Activated CD8-positive, alpha-beta memory T cell treated with anti-CD3 and anti-CD28 coated beads, Interleukin-2, amount 50 U/mL, for 4 hours (primary cell): ENCODE measurements at regions not wholly inside any gene's neighbourhood (a gene's known extent, or its start where the extent isn't known, plus 50 kb on each side); places are given as distances from the start of the nearest gene placed in this dataset.
"Not testable (repeated sequence)": the region's sequence is repeated elsewhere in the genome, so short reads cannot be mapped to it uniquely, and the experiment has no call there.

Experiments
- DNase-seq: peaks from one replicate; pipeline ENCODE4 v3.0.0-alpha.2; 2020

GRCh38 chr18:68219274-68219673 is 495.6 kb downstream of the TMX3 start:
- DNase-seq: no peak

GRCh38 chr18:68215931-68216330 is 499.0 kb downstream of the TMX3 start:
- DNase-seq: no peak

GRCh38 chr18:68186039-68186438 is 528.9 kb downstream of the TMX3 start:
- no peak for DNase-seq

- DNase-seq: no peak
These were observed 533.0 kb downstream of the TMX3 start for GRCh38 chr18:68181956-68182355.

GRCh38 chr18:68179811-68180210 is 535.1 kb downstream of the TMX3 start:
- no peak for DNase-seq

- no peak for DNase-seq
These were observed 536.0 kb downstream of the TMX3 start for GRCh38 chr18:68178921-68179320.

- DNase-seq: no peak
These were observed 536.9 kb downstream of the TMX3 start for GRCh38 chr18:68177807-68178702.

GRCh38 chr18:68176901-68177300 is 538.0 kb downstream of the TMX3 start:
- DNase-seq: no peak

- DNase-seq: no peak
These were observed 541.9 kb downstream of the TMX3 start for GRCh38 chr18:68172842-68173549.

GRCh38 chr18:68164909-68165308 is 550.0 kb downstream of the TMX3 start:
- DNase-seq: no peak

- not testable (repeated sequence) for DNase-seq
These were observed 561.1 kb downstream of the TMX3 start for GRCh38 chr18:68153821-68154220.

- DNase-seq: no peak
These were observed 562.1 kb downstream of the TMX3 start for GRCh38 chr18:68152770-68153169.

GRCh38 chr18:68150961-68151360 is 563.9 kb downstream of the TMX3 start:
- DNase-seq: no peak

GRCh38 chr18:68148863-68149262 is 566.0 kb downstream of the TMX3 start:
- no peak for DNase-seq

GRCh38 chr18:68147728-68148127 is 567.2 kb downstream of the TMX3 start:
- no peak for DNase-seq

- DNase-seq: no peak
These were observed 593.1 kb downstream of the TMX3 start for GRCh38 chr18:68121826-68122225.

GRCh38 chr18:68121308-68121707 is 593.6 kb downstream of the TMX3 start:
- no peak for DNase-seq

GRCh38 chr18:68114989-68115388 is 598.5 kb upstream of the DSEL start:
- DNase-seq: no peak

GRCh38 chr18:68104036-68104435 is 587.5 kb upstream of the DSEL start:
- DNase-seq: no peak

GRCh38 chr18:68103561-68103960 is 587.0 kb upstream of the DSEL start:
- no peak for DNase-seq

GRCh38 chr18:68102117-68102516 is 585.6 kb upstream of the DSEL start:
- no peak for DNase-seq

- DNase-seq: no peak
These were observed 582.1 kb upstream of the DSEL start for GRCh38 chr18:68098655-68099054.

GRCh38 chr18:68086481-68086880 is 570.0 kb upstream of the DSEL start:
- no peak for DNase-seq

GRCh38 chr18:68085251-68085650 is 568.7 kb upstream of the DSEL start:
- no peak for DNase-seq
